Skeletal muscle tissue (tissue), 3 donors: ENCODE measurements at regions not wholly inside any gene's neighbourhood (a gene's known extent, or its start where the extent isn't known, plus 50 kb on each side); places are given as distances from the start of the nearest gene placed in this dataset.

Experiments
- H3K27ac ChIP-seq: one replicate; pipeline ENCODE4 v1.7.0; 2013; ENCODE audit warnings: mild to moderate bottlenecking, low read depth, low read length, inconsistent platforms
- H3K27me3 ChIP-seq, 3 donors: one replicate each; pipeline ENCODE4 v1.7.0; 2013; ENCODE audit warnings: low read length in 3 of 3; ENCODE audit not compliant: control insufficient read depth in 3 of 3, insufficient read depth in 3 of 3
- H3K36me3 ChIP-seq, 3 donors: one replicate each; pipeline ENCODE4 v1.7.0; 2013; ENCODE audit warnings: low read length in 3 of 3; ENCODE audit not compliant: control insufficient read depth in 3 of 3, insufficient read depth in 3 of 3
- H3K4me1 ChIP-seq, 3 donors: one replicate each; pipeline ENCODE4 v1.7.0; 2013; ENCODE audit warnings: low read length in 3 of 3, mild to moderate bottlenecking in 3 of 3; ENCODE audit not compliant: control insufficient read depth in 3 of 3, insufficient read depth in 3 of 3
- H3K4me3 ChIP-seq, 3 donors: one replicate each; pipeline ENCODE4 v1.7.0; 2013; ENCODE audit warnings: low read length in 3 of 3
- H3K9ac ChIP-seq, 3 donors: one replicate each; pipeline ENCODE4 v1.7.0; 2013; ENCODE audit warnings: low read length in 3 of 3, mild to moderate bottlenecking in 3 of 3, moderate library complexity in 2 of 3, low read depth in 1 of 3
- H3K9me3 ChIP-seq, 3 donors: one replicate each; pipeline ENCODE4 v1.7.0; 2013; ENCODE audit warnings: low read length in 3 of 3; ENCODE audit not compliant: control insufficient read depth in 3 of 3
- donor health status: Osteomylitis.

DNA sequence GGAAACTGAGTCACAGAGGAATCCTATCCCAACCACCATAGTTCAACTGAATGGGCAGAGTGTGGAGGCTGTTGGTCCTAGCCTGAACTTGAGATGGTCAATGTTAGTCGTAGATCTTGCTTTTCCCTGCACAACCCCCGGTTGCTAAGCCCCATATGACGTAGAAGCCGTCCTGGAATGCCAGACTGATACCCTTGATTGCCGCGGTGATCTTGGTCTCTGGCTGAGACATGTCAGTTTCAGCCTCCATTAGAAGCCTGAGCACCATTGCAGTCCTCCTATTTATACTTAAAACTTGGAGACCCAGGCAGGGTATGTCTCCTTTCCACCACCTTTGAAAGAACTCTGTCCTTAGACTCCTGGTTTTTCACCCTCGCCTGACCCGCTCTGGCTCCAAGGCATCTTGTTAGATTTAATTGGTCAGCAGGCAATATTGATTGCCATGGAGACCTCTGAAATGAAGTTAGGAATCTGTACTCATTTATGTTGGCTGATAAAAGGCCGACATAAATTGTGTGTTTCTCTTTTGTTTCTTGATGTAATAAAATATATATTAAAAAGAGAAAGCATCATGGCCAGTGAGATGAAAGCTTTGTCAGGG, 53.4 kb downstream of the RPLP1 start:
- H3K9ac ChIP-seq, result no peak overlapping the region
- H3K4me1 ChIP-seq, result peaks cover 0 to 4% (median 3%) of the 10 kb centered on the region in 3 donors
- H3K9me3 ChIP-seq, result no peaks in the 10 kb centered on the region
- H3K27ac ChIP-seq, result no peak overlapping the region
- H3K27me3 ChIP-seq, result no peaks in the 10 kb centered on the region
- H3K36me3 ChIP-seq, result no peaks in the 10 kb centered on the region
- H3K4me3 ChIP-seq, result no peak overlapping the region

DNA sequence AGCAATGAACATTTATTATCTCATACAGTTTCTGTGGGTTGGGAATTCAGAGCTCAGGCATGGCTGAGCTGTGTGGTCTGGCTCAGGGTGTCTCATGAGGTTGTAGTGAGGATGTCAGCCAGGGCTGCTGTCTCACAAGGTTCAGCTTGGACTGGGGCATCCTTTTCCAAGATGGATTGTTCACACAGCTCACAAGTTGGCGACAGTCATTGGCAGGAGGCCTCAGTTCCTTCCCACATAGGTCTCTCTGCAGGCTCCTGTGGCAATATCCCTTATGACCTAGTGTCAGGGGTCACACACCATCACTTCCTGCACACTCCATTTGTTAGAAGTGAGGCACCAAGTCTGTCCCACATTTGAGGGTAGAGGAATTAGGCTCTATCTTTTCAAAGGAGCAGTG, 56.0 kb downstream of the RPLP1 start:
- peaks cover 0 to 7% (median 2%) of the 10 kb centered on the region in 3 donors for H3K27me3 ChIP-seq
- peaks cover 0 to 4% (median 3%) of the 10 kb centered on the region in 3 donors for H3K4me1 ChIP-seq
- no peak overlapping the region for H3K9ac ChIP-seq
- H3K36me3 ChIP-seq, result no peaks in the 10 kb centered on the region
- H3K27ac ChIP-seq, result no peak overlapping the region
- H3K9me3 ChIP-seq, result no peaks in the 10 kb centered on the region
- H3K4me3 ChIP-seq, result no peak overlapping the region

DNA sequence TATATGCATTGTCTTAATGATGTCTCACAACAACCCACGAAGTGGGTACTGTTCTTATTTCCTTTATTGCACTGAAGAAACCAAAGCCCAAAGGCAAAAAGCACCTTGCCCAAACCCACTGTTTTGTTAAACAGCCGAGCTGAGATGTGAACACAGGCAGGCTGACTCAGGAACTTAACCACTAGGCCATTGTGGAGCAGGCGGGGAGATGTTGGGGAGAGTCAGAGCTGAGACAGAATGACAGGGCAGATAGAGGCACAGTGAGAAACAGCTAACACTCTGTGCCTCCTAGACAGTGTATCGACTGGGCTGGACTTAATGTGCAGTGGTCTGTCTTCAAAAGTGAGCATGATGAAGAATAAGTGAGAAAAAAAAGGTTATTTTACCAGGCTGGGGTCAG, 56.5 kb downstream of the RPLP1 start:
- Histone ChIP-seq H3K27ac (no peak overlapping the region), H3K9ac (no peak overlapping the region), H3K4me1 (peaks cover 0 to 4% (median 3%) of the 10 kb centered on the region in 3 donors), H3K36me3 (no peaks in the 10 kb centered on the region), H3K9me3 (no peaks in the 10 kb centered on the region), H3K27me3 (peaks cover 0 to 10% (median 4%) of the 10 kb centered on the region in 3 donors), H3K4me3 (no peak overlapping the region)

- no peaks in the 10 kb centered on the region for H3K36me3 ChIP-seq
- peaks cover 0 to 10% (median 4%) of the 10 kb centered on the region in 3 donors for H3K27me3 ChIP-seq
- H3K27ac ChIP-seq, result no peak overlapping the region
- no peak overlapping the region for H3K9ac ChIP-seq
- H3K4me1 ChIP-seq, result peaks cover 0 to 4% (median 3%) of the 10 kb centered on the region in 3 donors
- H3K9me3 ChIP-seq, result no peaks in the 10 kb centered on the region
- H3K4me3 ChIP-seq, result no peak overlapping the region
These were observed 57.9 kb downstream of the RPLP1 start for GRCh38 chr15:69510556-69510955.

- peaks cover 0 to 10% (median 4%) of the 10 kb centered on the region in 3 donors for H3K27me3 ChIP-seq
- H3K4me1 ChIP-seq, result peaks cover 0 to 4% (median 3%) of the 10 kb centered on the region in 3 donors
- H3K9ac ChIP-seq, result no peak overlapping the region
- H3K9me3 ChIP-seq, result no peaks in the 10 kb centered on the region
- no peak overlapping the region for H3K27ac ChIP-seq
- no peak overlapping the region for H3K4me3 ChIP-seq
- no peaks in the 10 kb centered on the region for H3K36me3 ChIP-seq
These were observed 58.4 kb downstream of the RPLP1 start for GRCh38 chr15:69511015-69511414.

DNA sequence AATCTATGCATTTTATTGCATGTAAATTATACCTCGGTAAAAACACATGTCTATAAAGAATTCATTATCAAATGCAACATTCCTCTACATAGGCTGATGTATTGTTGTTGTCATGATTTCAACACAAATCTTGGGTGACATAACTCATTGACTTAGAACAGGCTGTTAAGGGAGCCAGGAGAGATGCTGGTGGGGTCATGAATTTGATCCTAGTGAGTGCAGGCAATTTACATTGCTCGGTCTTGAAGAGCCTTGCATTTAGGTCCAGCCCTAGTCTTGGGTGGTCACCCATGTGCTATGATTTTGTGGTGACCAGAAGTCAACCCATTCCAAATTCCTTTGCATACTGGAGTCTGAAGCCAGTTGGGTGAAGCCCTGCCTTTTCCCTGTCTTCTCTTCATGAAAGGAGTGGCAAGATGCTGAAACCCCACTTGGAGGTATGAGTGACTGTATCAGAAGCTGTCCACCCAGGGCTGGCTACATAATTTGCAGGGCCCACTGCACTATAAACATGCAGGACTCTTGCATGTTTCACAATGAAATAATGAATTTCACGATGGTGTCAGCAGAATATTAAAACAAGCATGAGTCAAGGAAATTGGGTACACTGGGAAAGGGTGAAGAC, 59.2 kb downstream of the RPLP1 start:
- Histone ChIP-seq H3K9ac (no peak overlapping the region), H3K4me1 (peaks cover 0 to 4% (median 3%) of the 10 kb centered on the region in 3 donors), H3K36me3 (no peaks in the 10 kb centered on the region), H3K9me3 (no peaks in the 10 kb centered on the region), H3K27ac (no peak overlapping the region), H3K4me3 (no peak overlapping the region), H3K27me3 (peaks cover 0 to 10% (median 4%) of the 10 kb centered on the region in 3 donors)

- Histone ChIP-seq H3K4me1 (peaks cover 0 to 4% (median 0%) of the 10 kb centered on the region in 3 donors), H3K27ac (no peak overlapping the region), H3K27me3 (peaks cover 0 to 10% (median 8%) of the 10 kb centered on the region in 3 donors), H3K9me3 (no peaks in the 10 kb centered on the region), H3K9ac (no peak overlapping the region), H3K4me3 (no peak overlapping the region), H3K36me3 (no peaks in the 10 kb centered on the region)
These were observed 60.9 kb downstream of the RPLP1 start for GRCh38 chr15:69513450-69513960.

GRCh38 chr15:69513986-69514385, 61.4 kb downstream of the RPLP1 start:
- H3K4me1 ChIP-seq, result no peaks in the 10 kb centered on the region
- no peak overlapping the region for H3K9ac ChIP-seq
- no peaks in the 10 kb centered on the region for H3K36me3 ChIP-seq
- H3K27ac ChIP-seq, result no peak overlapping the region
- no peak overlapping the region for H3K4me3 ChIP-seq
- H3K27me3 ChIP-seq, result peaks cover 0 to 10% (median 8%) of the 10 kb centered on the region in 3 donors
- no peaks in the 10 kb centered on the region for H3K9me3 ChIP-seq

GRCh38 chr15:69515508-69515907, 62.9 kb downstream of the RPLP1 start:
- no peak overlapping the region for H3K27ac ChIP-seq
- no peak overlapping the region for H3K9ac ChIP-seq
- H3K4me3 ChIP-seq, result no peak overlapping the region
- H3K36me3 ChIP-seq, result no peaks in the 10 kb centered on the region
- H3K27me3 ChIP-seq, result peaks cover 0 to 10% (median 8%) of the 10 kb centered on the region in 3 donors
- no peaks in the 10 kb centered on the region for H3K9me3 ChIP-seq
- H3K4me1 ChIP-seq, result no peaks in the 10 kb centered on the region

GRCh38 chr15:69515926-69516325, 63.3 kb downstream of the RPLP1 start:
- Histone ChIP-seq H3K27ac (no peak overlapping the region), H3K4me1 (no peaks in the 10 kb centered on the region), H3K9me3 (no peaks in the 10 kb centered on the region)

More at GRCh38 chr15:69515926-69516325, 63.3 kb downstream of the RPLP1 start:
- Histone ChIP-seq H3K4me3 (no peak overlapping the region), H3K9ac (no peak overlapping the region), H3K36me3 (no peaks in the 10 kb centered on the region), H3K27me3 (peaks cover 0 to 10% (median 8%) of the 10 kb centered on the region in 3 donors)
